ENCODE measurements at regions not wholly inside any gene's neighbourhood (a gene's known extent, or its start where the extent isn't known, plus 50 kb on each side); places are given as distances from the start of the nearest gene placed in this dataset.

DNA sequence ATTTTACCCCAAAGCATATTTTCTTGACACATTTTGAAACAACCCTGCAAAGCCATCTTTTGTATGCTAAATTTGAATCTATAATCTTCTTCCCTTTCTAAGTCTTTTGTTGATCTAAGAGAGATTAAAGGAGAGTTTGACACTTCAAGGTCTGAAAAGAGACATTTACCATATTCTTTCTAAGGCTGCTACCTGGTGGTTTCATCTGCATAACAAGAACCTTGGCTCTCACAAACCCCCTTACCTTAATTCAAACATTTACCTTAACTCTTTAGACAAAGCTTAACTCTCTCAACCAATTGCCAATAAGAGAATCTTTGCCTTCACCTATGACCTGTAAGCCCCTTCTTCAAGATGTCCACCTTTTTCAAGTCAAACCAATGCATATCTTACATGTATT, 1143.6 kb downstream of the CDH11 start:
- Histone ChIP-seq H3K9me3 (ENCODE audit: control insufficient read depth, insufficient read depth, low read depth, low read length) (no peaks in the 10 kb centered on the region), H3K4me3 (ENCODE audit: low read depth in 2 of 2, low read length in 2 of 2) (no peak overlapping the region), H3K4me1 (ENCODE audit: control insufficient read depth, insufficient read depth, low read length) (no peaks in the 10 kb centered on the region), H3K27ac (ENCODE audit: low read length) (no peak overlapping the region), H3K27me3 (ENCODE audit: control insufficient read depth, insufficient read depth, low read length) (no peaks in the 10 kb centered on the region), H3K36me3 (ENCODE audit: control insufficient read depth, insufficient read depth, low read length) (no peaks in the 10 kb centered on the region)
- in situ Hi-C loops (cut with HindIII; ENCODE audit: low pct_unique_long_range_greater_than_20kb, low sequenced_read_pairs) = no loop called here
- CTCF ChIA-PET = no interaction called here
- TF ChIP-seq SIN3A (IDR thresholded peaks at IDR 0.05; ENCODE audit: borderline replicate concordance, insufficient read depth, low read depth, low read length) (no peak), POLR2AphosphoS5 (IDR thresholded peaks at IDR 0.05; ENCODE audit: low read depth, low read length) (no peak), TCF7L2 (IDR thresholded peaks at IDR 0.05; ENCODE audit: low read depth, low read length) (no peak)
- TF ChIP-seq, protein P1, sequence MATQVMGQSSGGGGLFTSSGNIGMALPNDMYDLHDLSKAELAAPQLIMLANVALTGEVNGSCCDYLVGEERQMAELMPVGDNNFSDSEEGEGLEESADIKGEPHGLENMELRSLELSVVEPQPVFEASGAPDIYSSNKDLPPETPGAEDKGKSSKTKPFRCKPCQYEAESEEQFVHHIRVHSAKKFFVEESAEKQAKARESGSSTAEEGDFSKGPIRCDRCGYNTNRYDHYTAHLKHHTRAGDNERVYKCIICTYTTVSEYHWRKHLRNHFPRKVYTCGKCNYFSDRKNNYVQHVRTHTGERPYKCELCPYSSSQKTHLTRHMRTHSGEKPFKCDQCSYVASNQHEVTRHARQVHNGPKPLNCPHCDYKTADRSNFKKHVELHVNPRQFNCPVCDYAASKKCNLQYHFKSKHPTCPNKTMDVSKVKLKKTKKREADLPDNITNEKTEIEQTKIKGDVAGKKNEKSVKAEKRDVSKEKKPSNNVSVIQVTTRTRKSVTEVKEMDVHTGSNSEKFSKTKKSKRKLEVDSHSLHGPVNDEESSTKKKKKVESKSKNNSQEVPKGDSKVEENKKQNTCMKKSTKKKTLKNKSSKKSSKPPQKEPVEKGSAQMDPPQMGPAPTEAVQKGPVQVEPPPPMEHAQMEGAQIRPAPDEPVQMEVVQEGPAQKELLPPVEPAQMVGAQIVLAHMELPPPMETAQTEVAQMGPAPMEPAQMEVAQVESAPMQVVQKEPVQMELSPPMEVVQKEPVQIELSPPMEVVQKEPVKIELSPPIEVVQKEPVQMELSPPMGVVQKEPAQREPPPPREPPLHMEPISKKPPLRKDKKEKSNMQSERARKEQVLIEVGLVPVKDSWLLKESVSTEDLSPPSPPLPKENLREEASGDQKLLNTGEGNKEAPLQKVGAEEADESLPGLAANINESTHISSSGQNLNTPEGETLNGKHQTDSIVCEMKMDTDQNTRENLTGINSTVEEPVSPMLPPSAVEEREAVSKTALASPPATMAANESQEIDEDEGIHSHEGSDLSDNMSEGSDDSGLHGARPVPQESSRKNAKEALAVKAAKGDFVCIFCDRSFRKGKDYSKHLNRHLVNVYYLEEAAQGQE (IDR thresholded peaks at IDR 0.05; ENCODE audit: insufficient read depth in 1 of 2, low read depth in 2 of 2, low read length in 1 of 2) = no peak
- TF ChIP-seq, protein P2, sequence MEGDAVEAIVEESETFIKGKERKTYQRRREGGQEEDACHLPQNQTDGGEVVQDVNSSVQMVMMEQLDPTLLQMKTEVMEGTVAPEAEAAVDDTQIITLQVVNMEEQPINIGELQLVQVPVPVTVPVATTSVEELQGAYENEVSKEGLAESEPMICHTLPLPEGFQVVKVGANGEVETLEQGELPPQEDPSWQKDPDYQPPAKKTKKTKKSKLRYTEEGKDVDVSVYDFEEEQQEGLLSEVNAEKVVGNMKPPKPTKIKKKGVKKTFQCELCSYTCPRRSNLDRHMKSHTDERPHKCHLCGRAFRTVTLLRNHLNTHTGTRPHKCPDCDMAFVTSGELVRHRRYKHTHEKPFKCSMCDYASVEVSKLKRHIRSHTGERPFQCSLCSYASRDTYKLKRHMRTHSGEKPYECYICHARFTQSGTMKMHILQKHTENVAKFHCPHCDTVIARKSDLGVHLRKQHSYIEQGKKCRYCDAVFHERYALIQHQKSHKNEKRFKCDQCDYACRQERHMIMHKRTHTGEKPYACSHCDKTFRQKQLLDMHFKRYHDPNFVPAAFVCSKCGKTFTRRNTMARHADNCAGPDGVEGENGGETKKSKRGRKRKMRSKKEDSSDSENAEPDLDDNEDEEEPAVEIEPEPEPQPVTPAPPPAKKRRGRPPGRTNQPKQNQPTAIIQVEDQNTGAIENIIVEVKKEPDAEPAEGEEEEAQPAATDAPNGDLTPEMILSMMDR (IDR thresholded peaks at IDR 0.05) = no peak
- no peak for DNase-seq (ENCODE audit: low read depth, low spot score)
- intact Hi-C loops (cut with micrococcal nuclease; ENCODE audit: unreplicated experiment) = no loop called here
- no peak for ATAC-seq
- BruUV-seq (replicated peaks) = no TSS peak
- POLR2A ChIA-PET = no interaction called here

DNA sequence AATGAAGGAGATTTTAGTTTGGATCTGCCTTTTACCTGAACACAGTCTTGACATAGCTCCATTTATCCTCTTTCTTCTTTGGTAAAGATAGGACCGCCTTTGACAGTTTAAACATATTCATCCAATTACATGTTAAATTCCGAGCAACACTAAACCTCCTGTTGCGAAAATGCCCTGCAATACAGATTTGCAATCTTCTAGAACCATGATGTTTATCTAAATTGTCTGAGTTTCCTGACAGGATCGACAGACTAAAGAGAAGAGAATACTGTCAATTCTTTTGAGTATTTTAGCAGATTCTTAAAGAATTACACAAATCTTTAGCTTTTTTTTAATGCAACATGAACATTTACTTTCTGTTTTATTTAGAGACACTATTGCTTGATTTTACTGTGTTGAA, 1145.5 kb downstream of the CDH11 start:
- no peak for ATAC-seq
- POLR2A ChIA-PET = no interaction called here

More for the DNA sequence above, 1145.5 kb downstream of the CDH11 start:
- intact Hi-C loops (cut with micrococcal nuclease; ENCODE audit: unreplicated experiment) = no loop called here
- no peak for DNase-seq (ENCODE audit: low read depth, low spot score)
- Histone ChIP-seq H3K4me1 (ENCODE audit: control insufficient read depth, insufficient read depth, low read length) (no peaks in the 10 kb centered on the region), H3K36me3 (ENCODE audit: control insufficient read depth, insufficient read depth, low read length) (no peaks in the 10 kb centered on the region), H3K4me3 (ENCODE audit: low read depth in 2 of 2, low read length in 2 of 2) (no peak overlapping the region), H3K9me3 (ENCODE audit: control insufficient read depth, insufficient read depth, low read depth, low read length) (no peaks in the 10 kb centered on the region), H3K27me3 (ENCODE audit: control insufficient read depth, insufficient read depth, low read length) (no peaks in the 10 kb centered on the region), H3K27ac (ENCODE audit: low read length) (no peak overlapping the region)
- CTCF ChIA-PET = no interaction called here
- in situ Hi-C loops (cut with HindIII; ENCODE audit: low pct_unique_long_range_greater_than_20kb, low sequenced_read_pairs) = no loop called here
- BruUV-seq (replicated peaks) = no TSS peak
- TF ChIP-seq, protein P2 (IDR thresholded peaks at IDR 0.05) = no peak
- TF ChIP-seq, protein P1 (IDR thresholded peaks at IDR 0.05; ENCODE audit: insufficient read depth in 1 of 2, low read depth in 2 of 2, low read length in 1 of 2) = no peak
- TF ChIP-seq POLR2AphosphoS5 (IDR thresholded peaks at IDR 0.05; ENCODE audit: low read depth, low read length) (no peak), SIN3A (IDR thresholded peaks at IDR 0.05; ENCODE audit: borderline replicate concordance, insufficient read depth, low read depth, low read length) (no peak), TCF7L2 (IDR thresholded peaks at IDR 0.05; ENCODE audit: low read depth, low read length) (no peak)
